ENCODE measurements at regions not wholly inside any gene's neighbourhood (a gene's known extent, or its start where the extent isn't known, plus 50 kb on each side); places are given as distances from the start of the nearest gene placed in this dataset.

GRCh38 chr5:3891113-3891512, 295.5 kb downstream of the IRX1 start:
- peak; percentile 40 for DNase-seq

- DNase-seq = no peak
These were observed 297.9 kb downstream of the IRX1 start for GRCh38 chr5:3893527-3893926.

- DNase-seq = no peak
These were observed 298.3 kb downstream of the IRX1 start for GRCh38 chr5:3893975-3894374.

GRCh38 chr5:3896098-3896497, 300.5 kb downstream of the IRX1 start:
- no peak for DNase-seq

GRCh38 chr5:3899093-3899492, 303.5 kb downstream of the IRX1 start:
- DNase-seq = no peak

GRCh38 chr5:3904584-3904983, 309.0 kb downstream of the IRX1 start:
- DNase-seq = no peak

- no peak for DNase-seq
These were observed 309.4 kb downstream of the IRX1 start for GRCh38 chr5:3905031-3905430.

- no peak for DNase-seq
These were observed 309.9 kb downstream of the IRX1 start for GRCh38 chr5:3905521-3905920.

- no peak for DNase-seq
These were observed 315.5 kb downstream of the IRX1 start for GRCh38 chr5:3911111-3911510.

- DNase-seq = no peak
These were observed 316.1 kb downstream of the IRX1 start for GRCh38 chr5:3911773-3912172.

- DNase-seq = no peak
These were observed 317.2 kb downstream of the IRX1 start for GRCh38 chr5:3912790-3913189.

- DNase-seq = no peak
These were observed 317.6 kb downstream of the IRX1 start for GRCh38 chr5:3913279-3913678.

- DNase-seq = no peak
These were observed 329.4 kb downstream of the IRX1 start for GRCh38 chr5:3925022-3925421.

- DNase-seq = no peak
These were observed 330.3 kb downstream of the IRX1 start for GRCh38 chr5:3925935-3926334.

- DNase-seq = no peak
These were observed 334.2 kb downstream of the IRX1 start for GRCh38 chr5:3929799-3930198.

- no peak for DNase-seq
These were observed 336.3 kb downstream of the IRX1 start for GRCh38 chr5:3931976-3932375.

GRCh38 chr5:3933536-3933935, 337.9 kb downstream of the IRX1 start:
- no peak for DNase-seq

GRCh38 chr5:3933966-3934365, 338.3 kb downstream of the IRX1 start:
- DNase-seq = no peak

GRCh38 chr5:3943859-3944258, 348.2 kb downstream of the IRX1 start:
- DNase-seq = peak; percentile 9

GRCh38 chr5:3944930-3945329, 349.3 kb downstream of the IRX1 start:
- DNase-seq = no peak

GRCh38 chr5:3948838-3949237, 353.2 kb downstream of the IRX1 start:
- DNase-seq = no peak

- peak; percentile 32 for DNase-seq
These were observed 358.6 kb downstream of the IRX1 start for GRCh38 chr5:3954199-3954598.

- peak; percentile 12 for DNase-seq
These were observed 359.0 kb downstream of the IRX1 start for GRCh38 chr5:3954633-3955032.

- no peak for DNase-seq
These were observed 362.0 kb downstream of the IRX1 start for GRCh38 chr5:3957658-3958057.

- no peak for DNase-seq
These were observed 362.8 kb downstream of the IRX1 start for GRCh38 chr5:3958389-3958788.

- no peak for DNase-seq
These were observed 366.5 kb downstream of the IRX1 start for GRCh38 chr5:3962113-3962512.
